Smooth muscle cell (in vitro differentiated cells): ENCODE measurements at regions not wholly inside any gene's neighbourhood (a gene's known extent, or its start where the extent isn't known, plus 50 kb on each side); places are given as distances from the start of the nearest gene placed in this dataset.

ENCODE experiments used
- DNase-seq: peaks from one replicate; lab custom pipeline; 2025; ENCODE audit not compliant: unreplicated experiment; lab: John Stamatoyannopoulos, UW
- H2AFZ ChIP-seq: fragments of 200-600 bp; sonication (generic); 2 replicates; pipeline ENCODE4 v1.6.0; 2016; ENCODE audit warnings: antibody characterized with exemption, low read depth, mild to moderate bottlenecking
- H3F3A ChIP-seq: fragments of 200-600 bp; sonication (generic); 2 replicates; pipeline ENCODE4 v1.6.0; 2017; ENCODE audit warnings: antibody characterized with exemption, low read depth
- H3K27ac ChIP-seq: fragments of 200-600 bp; sonication (generic); 2 replicates; pipeline ENCODE4 v1.5.1; 2016; ENCODE audit warnings: low read depth, mild to moderate bottlenecking
- H3K27me3 ChIP-seq: fragments of 200-600 bp; sonication (generic); 2 replicates; pipeline ENCODE4 v1.6.1; 2016; ENCODE audit warnings: low read depth, mild to moderate bottlenecking
- H3K36me3 ChIP-seq: fragments of 200-600 bp; sonication (generic); 2 replicates; pipeline ENCODE4 v1.5.1; 2016; ENCODE audit warnings: low read depth
- H3K4me1 ChIP-seq: fragments of 200-600 bp; sonication (generic); 2 replicates; pipeline ENCODE4 v1.5.1; 2016; ENCODE audit warnings: low read depth
- H3K4me2 ChIP-seq: fragments of 200-600 bp; sonication (generic); 2 replicates; pipeline ENCODE4 v1.6.0; 2016; ENCODE audit warnings: mild to moderate bottlenecking
- H3K4me3 ChIP-seq: fragments of 200-600 bp; sonication (generic); 2 replicates; pipeline ENCODE4 v1.5.1; 2016; ENCODE audit warnings: mild to moderate bottlenecking
- H3K79me2 ChIP-seq: fragments of 200-600 bp; sonication (generic); 2 replicates; pipeline ENCODE4 v1.6.0; 2016; ENCODE audit warnings: low read depth, mild to moderate bottlenecking
- H3K9ac ChIP-seq: fragments of 200-600 bp; sonication (generic); 2 replicates; pipeline ENCODE4 v1.6.0; 2016; ENCODE audit warnings: low read depth
- H3K9me3 ChIP-seq: fragments of 200-600 bp; sonication (generic); replicated peaks from 2 replicates; pipeline ENCODE4 v1.5.1; 2016; ENCODE audit warnings: low read depth
- H4K20me1 ChIP-seq: fragments of 200-600 bp; sonication (generic); 2 replicates; pipeline ENCODE4 v1.6.0; 2016; ENCODE audit warnings: low read depth
- WGBS: methylation state at CpG from one replicate; pipeline ENCODE4 v1.1.7; 2016; ENCODE audit warnings: low lambda C conversion rate; 5-methylcytosine and 5-hydroxymethylcytosine counted together
- TF ChIP-seq, protein P1 (sequence below): fragments of 200-600 bp; sonication (generic); IDR thresholded peaks from 2 replicates; pipeline ENCODE4 v1.5.1; 2017; ENCODE audit warnings: borderline replicate concordance, mild to moderate bottlenecking, antibody characterized with exemption; ENCODE audit not compliant: insufficient read depth, poor library complexity, severe bottlenecking

DNA sequence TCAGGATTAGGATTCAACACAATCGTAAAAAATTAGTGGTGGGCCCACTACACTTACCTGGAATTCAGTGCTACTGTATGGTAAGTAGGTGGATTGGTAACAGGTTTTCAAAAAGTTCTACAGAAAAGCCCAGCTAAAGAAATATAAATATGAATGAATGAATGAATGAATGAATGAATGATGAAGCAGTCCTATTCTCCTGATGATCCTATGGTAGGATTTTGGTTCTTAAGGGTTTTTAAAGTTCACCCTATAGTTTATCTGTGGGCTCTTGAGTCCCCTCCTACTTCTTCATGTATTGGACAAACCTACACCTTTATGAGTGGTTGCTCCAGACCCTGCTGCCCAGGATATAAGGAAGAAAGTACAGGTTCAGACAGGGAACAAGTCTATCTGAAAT, 89.5 kb upstream of the HEY2 start:
- H3F3A ChIP-seq = no peaks in the 10 kb centered on the region
- WGBS = 100% methylated on average over 1 of the region's 1 CpG

DNA sequence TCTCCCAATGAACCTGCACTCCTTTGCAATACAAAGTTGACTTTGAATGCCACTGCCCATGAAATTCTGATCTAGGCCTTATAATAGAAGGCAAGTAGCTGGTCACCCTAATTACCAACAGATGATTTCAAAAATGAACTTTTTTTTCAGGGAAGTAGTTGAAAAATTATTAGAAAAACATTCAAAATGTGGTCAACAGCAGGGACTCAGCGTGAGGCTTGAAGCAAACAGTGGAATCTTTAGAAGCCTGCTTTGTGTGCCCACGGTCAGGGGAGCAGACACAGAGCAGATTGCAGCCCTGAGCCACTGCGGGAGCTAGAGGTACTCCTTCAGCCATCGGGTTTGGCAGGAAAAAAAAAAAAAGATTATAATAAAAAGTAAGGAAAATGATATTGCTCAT, 87.1 kb upstream of the HEY2 start:
- H4K20me1 ChIP-seq = no peaks in the 10 kb centered on the region
- 79% methylated on average over 4 of the region's 4 CpGs for WGBS
- H3K36me3 ChIP-seq = no peaks in the 10 kb centered on the region
- H3K4me2 ChIP-seq = no peak overlapping the region
- no peak overlapping the region for H2AFZ ChIP-seq
- H3F3A ChIP-seq = no peaks in the 10 kb centered on the region
- H3K27me3 ChIP-seq = no peaks in the 10 kb centered on the region
- H3K4me3 ChIP-seq = no peak overlapping the region
- no peak overlapping the region for H3K27ac ChIP-seq
- H3K9ac ChIP-seq = no peak overlapping the region
- no peaks in the 10 kb centered on the region for H3K4me1 ChIP-seq
- TF ChIP-seq, protein P1, sequence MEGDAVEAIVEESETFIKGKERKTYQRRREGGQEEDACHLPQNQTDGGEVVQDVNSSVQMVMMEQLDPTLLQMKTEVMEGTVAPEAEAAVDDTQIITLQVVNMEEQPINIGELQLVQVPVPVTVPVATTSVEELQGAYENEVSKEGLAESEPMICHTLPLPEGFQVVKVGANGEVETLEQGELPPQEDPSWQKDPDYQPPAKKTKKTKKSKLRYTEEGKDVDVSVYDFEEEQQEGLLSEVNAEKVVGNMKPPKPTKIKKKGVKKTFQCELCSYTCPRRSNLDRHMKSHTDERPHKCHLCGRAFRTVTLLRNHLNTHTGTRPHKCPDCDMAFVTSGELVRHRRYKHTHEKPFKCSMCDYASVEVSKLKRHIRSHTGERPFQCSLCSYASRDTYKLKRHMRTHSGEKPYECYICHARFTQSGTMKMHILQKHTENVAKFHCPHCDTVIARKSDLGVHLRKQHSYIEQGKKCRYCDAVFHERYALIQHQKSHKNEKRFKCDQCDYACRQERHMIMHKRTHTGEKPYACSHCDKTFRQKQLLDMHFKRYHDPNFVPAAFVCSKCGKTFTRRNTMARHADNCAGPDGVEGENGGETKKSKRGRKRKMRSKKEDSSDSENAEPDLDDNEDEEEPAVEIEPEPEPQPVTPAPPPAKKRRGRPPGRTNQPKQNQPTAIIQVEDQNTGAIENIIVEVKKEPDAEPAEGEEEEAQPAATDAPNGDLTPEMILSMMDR = no peak
- H3K79me2 ChIP-seq = no peaks in the 10 kb centered on the region
- DNase-seq = no peak
- no peaks in the 10 kb centered on the region for H3K9me3 ChIP-seq

More for the DNA sequence above, 89.5 kb upstream of the HEY2 start:
- no peak overlapping the region for H2AFZ ChIP-seq
- H3K79me2 ChIP-seq = no peaks in the 10 kb centered on the region
- H3K4me3 ChIP-seq = no peak overlapping the region
- H3K4me2 ChIP-seq = no peak overlapping the region
- no peak for DNase-seq
- H3K36me3 ChIP-seq = no peaks in the 10 kb centered on the region
- no peak overlapping the region for H3K27ac ChIP-seq
- H3K9me3 ChIP-seq = no peaks in the 10 kb centered on the region
- no peaks in the 10 kb centered on the region for H3K4me1 ChIP-seq
- TF ChIP-seq, protein P1 = no peak
- no peaks in the 10 kb centered on the region for H4K20me1 ChIP-seq
- H3K27me3 ChIP-seq = no peaks in the 10 kb centered on the region
- H3K9ac ChIP-seq = no peak overlapping the region

DNA sequence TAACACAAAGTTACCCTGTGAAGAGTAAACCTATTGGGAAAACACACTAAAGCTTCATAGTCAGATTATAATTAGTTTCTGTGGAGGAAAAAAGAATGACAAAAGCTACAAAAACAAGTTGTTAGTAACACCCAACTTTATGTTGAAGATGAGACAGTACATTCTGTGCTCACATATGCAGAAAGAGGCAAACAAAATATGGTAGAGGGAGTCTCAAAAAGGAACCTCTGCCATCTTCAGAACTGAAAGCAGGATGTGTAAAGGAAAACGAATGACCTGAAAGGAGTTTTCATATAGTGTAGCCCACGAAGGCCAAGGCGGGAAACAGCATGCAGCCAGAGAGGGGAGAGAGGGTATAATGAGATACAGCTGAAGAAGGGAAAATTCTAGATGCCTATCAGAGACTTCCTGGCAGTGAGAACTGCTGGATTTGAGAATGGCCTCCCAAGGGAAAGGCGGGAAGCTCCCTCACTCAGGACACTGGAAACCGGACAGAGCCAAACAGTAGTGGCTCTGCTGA, 84.1 kb upstream of the HEY2 start:
- WGBS = 82% methylated on average over 5 of the region's 5 CpGs
- no peak overlapping the region for H2AFZ ChIP-seq
- no peak for DNase-seq

DNA sequence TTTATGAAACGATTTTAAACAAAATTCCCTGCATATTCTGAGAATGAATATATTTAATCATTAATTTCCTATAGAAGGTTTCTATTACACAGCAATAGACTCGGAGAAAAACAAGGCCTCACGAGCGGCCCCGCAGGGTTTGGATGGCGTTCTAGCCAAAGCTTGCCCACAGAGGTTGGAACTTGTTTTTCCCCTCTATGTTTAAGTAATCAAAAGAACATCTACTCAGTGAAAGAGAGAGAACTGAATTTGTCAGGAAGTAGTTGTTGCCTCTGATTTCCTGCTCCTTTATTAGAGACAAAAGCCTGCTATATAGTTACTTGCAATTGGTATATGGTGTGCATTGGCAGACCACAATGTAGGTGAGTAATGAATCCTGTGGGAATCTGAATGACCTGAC, 82.1 kb upstream of the HEY2 start:
- Histone ChIP-seq H3K9me3 (no peaks in the 10 kb centered on the region), H2AFZ (no peak overlapping the region), H3K9ac (no peak overlapping the region), H3K27me3 (no peaks in the 10 kb centered on the region), H4K20me1 (no peaks in the 10 kb centered on the region), H3K79me2 (no peaks in the 10 kb centered on the region), H3K36me3 (no peaks in the 10 kb centered on the region), H3K27ac (no peak overlapping the region), H3K4me3 (no peak overlapping the region), H3K4me2 (no peak overlapping the region), H3K4me1 (peaks cover 12% of the 10 kb centered on the region), H3F3A (no peaks in the 10 kb centered on the region)
- 97% methylated on average over 6 of the region's 6 CpGs for WGBS
- no peak for DNase-seq
- TF ChIP-seq, protein P1 = no peak

More for the DNA sequence above, 84.1 kb upstream of the HEY2 start:
- Histone ChIP-seq H3K4me1 (peaks cover 5% of the 10 kb centered on the region), H3K79me2 (no peaks in the 10 kb centered on the region), H3K4me3 (no peak overlapping the region), H3F3A (no peaks in the 10 kb centered on the region), H3K9me3 (no peaks in the 10 kb centered on the region), H3K36me3 (no peaks in the 10 kb centered on the region), H3K27me3 (no peaks in the 10 kb centered on the region), H3K9ac (no peak overlapping the region), H4K20me1 (no peaks in the 10 kb centered on the region), H3K4me2 (no peak overlapping the region), H3K27ac (no peak overlapping the region)
- TF ChIP-seq, protein P1 = no peak
